NCI-H146 (cell line): ENCODE measurements at regions not wholly inside any gene's neighbourhood (a gene's known extent, or its start where the extent isn't known, plus 50 kb on each side); places are given as distances from the start of the nearest gene placed in this dataset.

Experiments
- DNase-seq: peaks from one replicate; lab custom pipeline; 2025; lab: John Stamatoyannopoulos, UW

GRCh38 chr16:65667011-65667578 is 545.2 kb upstream of the CDH11 start:
- no peak for DNase-seq

DNA sequence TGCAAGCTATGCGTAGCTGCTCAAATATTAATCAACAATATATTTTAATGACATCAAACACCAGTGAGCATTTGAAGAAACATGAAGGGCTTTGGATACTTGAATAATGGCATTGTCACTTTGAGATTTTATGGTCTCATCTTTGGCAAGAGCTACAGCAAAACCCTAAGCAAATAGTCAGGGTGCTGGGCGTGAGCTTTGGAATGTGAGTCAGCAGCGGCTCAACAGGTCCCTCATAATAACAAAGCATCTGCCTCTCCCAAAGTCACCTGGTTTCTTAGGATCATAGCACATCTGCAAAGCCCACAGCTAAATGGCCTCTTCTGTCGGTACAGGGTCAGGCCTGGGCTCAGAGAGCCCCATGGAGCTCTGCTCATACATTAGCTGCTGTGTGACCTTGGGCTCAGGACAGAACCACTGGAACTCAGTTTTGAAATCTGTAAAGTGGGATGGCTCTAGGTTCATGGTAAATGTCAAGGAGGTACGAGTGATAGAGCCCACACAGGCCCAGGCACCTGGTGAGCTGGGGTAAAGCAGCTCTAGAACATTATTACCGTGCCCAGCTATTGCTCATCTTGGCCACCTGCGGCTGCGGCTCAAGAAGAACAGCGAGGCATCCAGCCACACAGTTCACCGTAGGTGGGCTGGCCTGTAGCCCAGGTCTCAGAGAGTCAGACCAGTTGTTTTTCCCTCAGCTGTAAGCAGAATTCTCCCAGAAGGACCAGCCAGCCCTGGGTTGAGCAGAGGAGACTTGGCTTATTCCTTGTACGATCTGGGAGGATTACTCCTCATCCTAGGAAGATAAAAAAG is 544.5 kb upstream of the CDH11 start:
- no peak for DNase-seq

DNA sequence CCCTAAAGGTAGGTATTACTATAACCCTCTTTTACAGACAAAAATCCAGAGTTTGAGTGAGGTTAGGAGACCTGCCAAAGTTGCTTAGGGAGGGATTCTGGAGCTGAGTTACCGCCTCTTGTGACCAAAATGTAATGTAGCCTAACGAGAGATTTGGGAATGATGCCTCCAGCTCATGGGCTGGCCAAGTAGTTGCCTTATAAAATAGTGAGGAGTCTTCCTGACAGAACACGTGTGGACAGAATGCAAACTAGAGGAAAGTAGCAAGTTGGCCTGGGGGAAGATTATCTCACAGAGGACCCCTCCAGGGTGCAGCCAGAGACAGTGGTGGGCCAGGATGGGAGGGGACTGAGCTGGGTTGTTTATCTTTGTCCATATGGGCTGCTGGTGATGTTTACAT is 543.7 kb upstream of the CDH11 start:
- no peak for DNase-seq

- DNase-seq = no peak
These were observed 541.9 kb upstream of the CDH11 start for GRCh38 chr16:65663774-65664173.

DNA sequence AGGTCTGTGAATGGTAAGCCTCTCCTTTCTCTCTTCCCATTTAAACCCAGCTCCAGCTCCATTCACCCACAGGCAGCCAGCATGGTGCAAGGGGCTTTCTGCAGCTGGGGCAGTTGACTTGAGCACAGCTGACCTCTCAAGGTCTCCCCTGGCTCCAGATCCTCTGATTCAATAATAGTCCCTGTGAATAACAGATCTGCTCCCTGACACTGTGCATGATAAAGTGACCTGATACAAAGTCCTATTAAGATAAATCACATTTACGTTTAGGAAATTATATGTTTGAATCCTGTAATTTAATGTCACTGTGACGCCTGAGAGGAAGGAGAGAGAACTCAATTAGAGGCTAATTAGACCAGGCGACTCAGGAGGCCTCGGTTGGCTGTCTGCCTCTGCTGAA is 540.4 kb upstream of the CDH11 start:
- no peak for DNase-seq

- no peak for DNase-seq
These were observed 539.7 kb upstream of the CDH11 start for GRCh38 chr16:65661558-65661957.

GRCh38 chr16:65660390-65660789 is 538.5 kb upstream of the CDH11 start:
- no peak for DNase-seq

GRCh38 chr16:65659758-65660157 is 537.9 kb upstream of the CDH11 start:
- DNase-seq = no peak

DNA sequence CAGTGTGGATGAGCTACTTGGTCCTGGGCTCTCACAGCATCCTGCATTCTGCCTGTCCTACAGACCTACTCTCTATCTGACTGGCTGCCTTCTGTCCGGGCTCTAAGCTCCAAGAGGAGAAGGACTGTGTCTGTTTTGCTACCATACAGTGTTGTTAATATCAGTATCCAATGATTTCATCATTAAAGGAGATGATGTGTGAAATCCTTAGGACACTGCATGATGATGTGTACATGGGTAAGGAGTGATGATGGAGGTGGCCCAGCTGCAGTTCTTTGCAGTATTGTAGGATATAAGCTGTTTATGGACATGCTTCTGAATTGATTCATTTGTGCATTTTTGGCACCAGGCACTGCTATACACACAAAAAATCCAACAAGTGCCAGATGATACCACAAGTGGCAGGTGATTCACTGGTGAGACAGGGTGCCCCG is 536.9 kb upstream of the CDH11 start:
- DNase-seq = no peak

- DNase-seq = no peak
These were observed 536.5 kb upstream of the CDH11 start for GRCh38 chr16:65658349-65658748.

- DNase-seq = no peak
These were observed 535.7 kb upstream of the CDH11 start for GRCh38 chr16:65657556-65657955.

GRCh38 chr16:65657071-65657494 is 535.2 kb upstream of the CDH11 start:
- no peak for DNase-seq

GRCh38 chr16:65655802-65656201 is 533.9 kb upstream of the CDH11 start:
- no peak for DNase-seq

DNA sequence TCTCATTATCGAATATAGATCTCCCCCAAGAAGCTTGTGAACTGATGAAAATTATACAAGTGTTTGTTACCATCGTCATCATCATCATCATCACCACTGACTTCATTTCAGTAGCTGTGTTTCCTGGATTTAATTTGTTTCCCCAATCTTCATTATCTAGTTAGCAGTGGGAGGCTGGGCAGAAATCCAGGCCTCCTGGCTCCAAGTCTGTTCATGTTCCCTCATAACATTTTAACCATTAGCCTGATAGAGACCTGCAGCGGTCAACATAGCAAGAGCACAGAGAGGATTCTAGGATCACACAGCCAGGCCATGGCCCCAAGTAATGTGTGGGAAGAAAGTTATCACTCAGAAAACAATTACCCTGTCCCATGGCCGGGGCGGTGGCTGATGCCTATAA is 526.2 kb upstream of the CDH11 start:
- no peak for DNase-seq

GRCh38 chr16:65644821-65645220 is 523.0 kb upstream of the CDH11 start:
- DNase-seq = no peak

GRCh38 chr16:65641762-65642289 is 520.0 kb upstream of the CDH11 start:
- DNase-seq = no peak

GRCh38 chr16:65641049-65641761 is 519.3 kb upstream of the CDH11 start:
- no peak for DNase-seq

- DNase-seq = no peak
These were observed 513.0 kb upstream of the CDH11 start for GRCh38 chr16:65634833-65635232.

DNA sequence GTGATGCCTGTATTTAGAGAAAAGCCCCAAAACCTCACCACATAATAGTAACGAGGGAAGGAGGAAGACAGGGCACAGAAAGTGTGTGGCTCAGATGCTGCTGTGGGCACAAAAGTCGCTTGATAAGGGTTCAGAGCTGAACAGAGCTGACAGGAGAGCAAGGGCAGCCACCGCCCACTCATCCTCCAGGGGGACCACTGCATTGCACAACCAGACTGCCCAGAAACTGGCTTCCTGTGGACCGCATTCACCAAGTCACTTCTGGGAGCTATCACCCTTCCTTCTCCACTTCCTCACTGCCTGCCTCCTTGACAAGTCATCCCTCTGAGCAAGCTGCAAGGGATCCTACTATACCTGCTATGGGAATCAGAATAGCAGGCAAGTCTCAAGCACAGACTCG is 512.4 kb upstream of the CDH11 start:
- DNase-seq = no peak

DNA sequence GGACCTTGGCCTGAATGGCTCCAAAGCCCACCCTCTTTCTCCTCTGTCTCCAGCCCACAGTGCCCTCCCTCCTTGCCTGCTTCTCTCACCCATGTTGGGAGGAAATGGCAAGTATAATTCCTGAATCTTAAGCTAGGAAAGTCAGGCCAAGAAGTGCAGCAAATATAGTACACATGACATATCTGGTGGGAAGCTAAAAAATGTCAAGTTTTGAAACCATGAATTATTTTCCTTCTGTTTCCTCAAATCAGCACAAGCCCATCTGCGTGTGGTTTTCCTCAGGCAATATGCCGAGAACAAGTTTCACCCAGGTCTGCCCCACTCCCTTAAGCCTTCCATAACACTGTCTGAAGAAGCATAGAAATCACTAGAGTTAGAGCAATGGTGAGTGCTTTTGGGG is 502.8 kb upstream of the CDH11 start:
- DNase-seq = no peak

GRCh38 chr16:65624229-65624628 is 502.4 kb upstream of the CDH11 start:
- no peak for DNase-seq

GRCh38 chr16:65622871-65623270 is 501.0 kb upstream of the CDH11 start:
- no peak for DNase-seq

- no peak for DNase-seq
These were observed 500.3 kb upstream of the CDH11 start for GRCh38 chr16:65622151-65622550.
